Prostate gland (tissue), 2 donors: ENCODE measurements at regions not wholly inside any gene's neighbourhood (a gene's known extent, or its start where the extent isn't known, plus 50 kb on each side); places are given as distances from the start of the nearest gene placed in this dataset.

Experiments
- POLR2A ChIP-seq: fragments of 450-650 bp; IDR thresholded peaks from one replicate; pipeline ENCODE4 v1.6.1; 2016; ENCODE audit warnings: antibody characterized with exemption, mild to moderate bottlenecking
- TF ChIP-seq, protein P1 (sequence below), 4 experiments: fragments of 200-600 bp in 2 of 4; fragments of 450-650 bp in 2 of 4; sonication (generic) in 2 of 4; IDR thresholded peaks; 1 replicate in 3 of 4; 2 replicates in 1 of 4; pipeline ENCODE4 v1.5.1; 2016 to 2019; ENCODE audit warnings: antibody characterized with exemption in 4 of 4, mild to moderate bottlenecking in 2 of 4, moderate library complexity in 2 of 4

DNA sequence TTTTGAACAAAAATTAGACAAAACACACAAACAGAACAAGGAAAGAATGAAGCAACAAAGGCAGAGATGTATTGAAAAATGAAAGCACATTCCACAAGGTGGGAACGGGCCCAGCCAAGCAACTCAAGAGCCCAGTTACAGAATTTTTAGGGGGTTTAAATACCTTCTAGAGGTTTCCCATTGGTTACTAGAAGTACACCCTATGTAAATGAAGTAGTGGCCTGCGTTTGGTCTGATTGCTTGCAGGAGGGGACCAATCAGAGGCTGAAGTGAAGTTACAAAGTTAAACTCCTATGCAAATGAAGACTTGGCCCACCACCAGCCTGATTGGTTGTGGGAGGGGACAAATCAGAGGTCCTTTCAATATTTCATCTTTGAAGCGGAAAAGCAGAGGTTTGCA is 593.7 kb upstream of the MMS22L start:
- TF ChIP-seq, protein P1, sequence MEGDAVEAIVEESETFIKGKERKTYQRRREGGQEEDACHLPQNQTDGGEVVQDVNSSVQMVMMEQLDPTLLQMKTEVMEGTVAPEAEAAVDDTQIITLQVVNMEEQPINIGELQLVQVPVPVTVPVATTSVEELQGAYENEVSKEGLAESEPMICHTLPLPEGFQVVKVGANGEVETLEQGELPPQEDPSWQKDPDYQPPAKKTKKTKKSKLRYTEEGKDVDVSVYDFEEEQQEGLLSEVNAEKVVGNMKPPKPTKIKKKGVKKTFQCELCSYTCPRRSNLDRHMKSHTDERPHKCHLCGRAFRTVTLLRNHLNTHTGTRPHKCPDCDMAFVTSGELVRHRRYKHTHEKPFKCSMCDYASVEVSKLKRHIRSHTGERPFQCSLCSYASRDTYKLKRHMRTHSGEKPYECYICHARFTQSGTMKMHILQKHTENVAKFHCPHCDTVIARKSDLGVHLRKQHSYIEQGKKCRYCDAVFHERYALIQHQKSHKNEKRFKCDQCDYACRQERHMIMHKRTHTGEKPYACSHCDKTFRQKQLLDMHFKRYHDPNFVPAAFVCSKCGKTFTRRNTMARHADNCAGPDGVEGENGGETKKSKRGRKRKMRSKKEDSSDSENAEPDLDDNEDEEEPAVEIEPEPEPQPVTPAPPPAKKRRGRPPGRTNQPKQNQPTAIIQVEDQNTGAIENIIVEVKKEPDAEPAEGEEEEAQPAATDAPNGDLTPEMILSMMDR (IDR thresholded peaks at IDR 0.05), result no peak
- TF ChIP-seq POLR2A, result no peak
